Spleen (tissue), 3 donors: ENCODE measurements at regions not wholly inside any gene's neighbourhood (a gene's known extent, or its start where the extent isn't known, plus 50 kb on each side); places are given as distances from the start of the nearest gene placed in this dataset.

Source experiments
- POLR2A ChIP-seq, 3 donors: fragments of 450-650 bp; IDR thresholded peaks; one replicate each; pipeline ENCODE4 v1.5.1; 2017; ENCODE audit warnings: antibody characterized with exemption in 3 of 3, mild to moderate bottlenecking in 1 of 3
- POLR2AphosphoS5 ChIP-seq, 3 donors: sonication (generic); formaldehyde crosslinking; IDR thresholded peaks; one replicate each; pipeline ENCODE4 v1.5.1; 2017; ENCODE audit warnings: antibody characterized with exemption in 3 of 3

GRCh38 chr13:72253754-72254153, 386.8 kb upstream of the DACH1 start:
- no peak for TF ChIP-seq POLR2AphosphoS5 (IDR thresholded peaks at IDR 0.05)
- no peak for TF ChIP-seq POLR2A (IDR thresholded peaks at IDR 0.05)
